Astrocyte (in vitro differentiated cells and primary cell): ENCODE measurements at regions not wholly inside any gene's neighbourhood (a gene's known extent, or its start where the extent isn't known, plus 50 kb on each side); places are given as distances from the start of the nearest gene placed in this dataset.

Source experiments
- DNase-seq: peaks from one replicate; pipeline ENCODE4 v3.0.0-alpha.2; 2010; ENCODE audit warnings: low read depth
- FAIRE-seq: peaks from 2 replicates; lab custom pipeline; 2011; peaks lifted over from hg19 to GRCh38; lab: Jason Lieb, UNC
- H2AFZ ChIP-seq: 2 replicates; pipeline ENCODE4 v1.6.0; 2012; ENCODE audit warnings: low read depth, low read length, inconsistent platforms
- H3K27ac ChIP-seq: 2 replicates; pipeline ENCODE4 v1.5.1; 2011; ENCODE audit warnings: low read depth, low read length, inconsistent platforms
- H3K27me3 ChIP-seq: 2 replicates; pipeline ENCODE4 v1.6.0; 2011; ENCODE audit warnings: low read length, inconsistent platforms; ENCODE audit not compliant: insufficient read depth
- H3K36me3 ChIP-seq: 2 replicates; pipeline ENCODE4 v1.5.1; 2011; ENCODE audit warnings: low read length, inconsistent platforms; ENCODE audit not compliant: insufficient read depth
- H3K4me1 ChIP-seq: 2 replicates; pipeline ENCODE4 v1.5.1; 2011; ENCODE audit warnings: low read length, inconsistent platforms; ENCODE audit not compliant: insufficient read depth
- H3K4me2 ChIP-seq: 2 replicates; pipeline ENCODE4 v1.6.0; 2012; ENCODE audit warnings: low read length, inconsistent platforms
- H3K4me3 ChIP-seq: 2 replicates; pipeline ENCODE4 v1.5.1; 2011; ENCODE audit warnings: low read depth, mild to moderate bottlenecking, low read length, inconsistent platforms; ENCODE audit not compliant: insufficient read depth
- H3K79me2 ChIP-seq: 2 replicates; pipeline ENCODE4 v1.6.0; 2012; ENCODE audit warnings: mild to moderate bottlenecking, low read length, inconsistent platforms; ENCODE audit not compliant: insufficient read depth
- H3K9ac ChIP-seq: 2 replicates; pipeline ENCODE4 v1.6.0; 2012; ENCODE audit warnings: mild to moderate bottlenecking, low read length, inconsistent platforms
- H3K9me3 ChIP-seq: 2 replicates; pipeline ENCODE4 v1.5.1; 2012; ENCODE audit warnings: low read depth, mild to moderate bottlenecking, low read length, inconsistent platforms; ENCODE audit not compliant: insufficient read depth
- H4K20me1 ChIP-seq: 2 replicates; pipeline ENCODE4 v1.6.0; 2012; ENCODE audit warnings: low read length, inconsistent platforms; ENCODE audit not compliant: insufficient read depth
- H3K27ac Mint-ChIP-seq: one replicate; pipeline ENCODE4 v1.8.0; 2021; ENCODE audit warnings: mild to moderate bottlenecking, mixed read lengths; ENCODE audit not compliant: unreplicated experiment
- H3K27me3 Mint-ChIP-seq: one replicate; pipeline ENCODE4 v1.8.0; 2021; ENCODE audit warnings: low read depth, mixed read lengths; ENCODE audit not compliant: unreplicated experiment
- H3K36me3 Mint-ChIP-seq: one replicate; pipeline ENCODE4 v1.8.0; 2021; ENCODE audit warnings: low read depth, mixed read lengths; ENCODE audit not compliant: unreplicated experiment
- H3K4me1 Mint-ChIP-seq: one replicate; pipeline ENCODE4 v1.8.0; 2021; ENCODE audit warnings: low read depth, mixed read lengths; ENCODE audit not compliant: unreplicated experiment
- H3K4me3 Mint-ChIP-seq: one replicate; pipeline ENCODE4 v1.8.0; 2021; ENCODE audit warnings: mild to moderate bottlenecking, moderate library complexity, mixed read lengths; ENCODE audit not compliant: unreplicated experiment
- H3K9me3 Mint-ChIP-seq: one replicate; pipeline ENCODE4 v1.8.0; 2021; ENCODE audit warnings: mild to moderate bottlenecking, mixed read lengths; ENCODE audit not compliant: unreplicated experiment
- CTCF ChIP-seq: IDR thresholded peaks from 2 replicates; pipeline ENCODE4 v1.5.1; 2011; ENCODE audit warnings: low read depth, mild to moderate bottlenecking, inconsistent platforms, low read length, moderate library complexity; ENCODE audit not compliant: insufficient read depth
- EZH2 ChIP-seq: IDR thresholded peaks from 2 replicates; pipeline ENCODE4 v1.6.1; 2012; ENCODE audit warnings: mild to moderate bottlenecking, low read length, inconsistent platforms; ENCODE audit not compliant: insufficient read depth

DNA sequence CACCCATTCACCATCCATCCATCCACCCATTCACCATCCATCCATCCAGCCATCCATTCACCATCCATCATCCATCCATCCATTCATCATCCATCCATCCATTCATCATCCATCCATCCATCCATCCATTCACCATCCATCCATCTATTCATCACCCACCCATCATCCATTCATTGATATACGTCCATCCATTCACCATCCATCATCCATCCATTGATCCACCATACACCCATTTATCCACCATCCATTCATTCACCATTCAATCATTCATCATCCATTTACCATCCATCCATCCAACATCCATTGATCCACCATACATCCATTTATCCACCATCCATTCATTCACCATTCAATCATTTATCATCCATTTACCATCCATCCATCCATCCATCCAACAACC, 111.7 kb downstream of the ABCC12 start:
- FAIRE-seq (no peak), DNase-seq (no peak)
- H3K79me2 ChIP-seq: no peaks in the 10 kb centered on the region
- Mint-ChIP-seq H3K36me3 (no peaks in the 10 kb centered on the region), H3K4me1 (no peaks in the 10 kb centered on the region), H3K27ac (no peak overlapping the region), H3K27me3 (peaks cover 13% of the 10 kb centered on the region), H3K4me3 (no peak overlapping the region), H3K9me3 (no peaks in the 10 kb centered on the region)
- TF ChIP-seq CTCF (no peak), EZH2 (no peak)
- H3K4me2 ChIP-seq: no peak overlapping the region
- no peak overlapping the region for H2AFZ ChIP-seq
- no peaks in the 10 kb centered on the region for H3K9me3 ChIP-seq
- H4K20me1 ChIP-seq: no peaks in the 10 kb centered on the region
- peaks cover 10% of the 10 kb centered on the region for H3K27me3 ChIP-seq
- no peak overlapping the region for H3K9ac ChIP-seq
- no peak overlapping the region for H3K4me3 ChIP-seq
- H3K27ac ChIP-seq: no peak overlapping the region
- H3K36me3 ChIP-seq: no peaks in the 10 kb centered on the region
- no peaks in the 10 kb centered on the region for H3K4me1 ChIP-seq

GRCh38 chr16:48041981-48042421, 113.8 kb downstream of the ABCC12 start:
- FAIRE-seq (no peak), DNase-seq (no peak)
- Histone ChIP-seq H3K4me3 (no peak overlapping the region), H2AFZ (no peak overlapping the region), H3K79me2 (no peaks in the 10 kb centered on the region), H3K9ac (no peak overlapping the region), H3K36me3 (no peaks in the 10 kb centered on the region), H3K4me2 (no peak overlapping the region), H3K9me3 (no peaks in the 10 kb centered on the region), H4K20me1 (no peaks in the 10 kb centered on the region), H3K27ac (no peak overlapping the region), H3K27me3 (peaks cover 2% of the 10 kb centered on the region), H3K4me1 (no peaks in the 10 kb centered on the region)
- Mint-ChIP-seq H3K36me3 (no peaks in the 10 kb centered on the region), H3K4me3 (no peak overlapping the region), H3K4me1 (no peaks in the 10 kb centered on the region), H3K27ac (no peak overlapping the region), H3K27me3 (peaks cover 1% of the 10 kb centered on the region), H3K9me3 (no peaks in the 10 kb centered on the region)
- TF ChIP-seq CTCF (no peak), EZH2 (no peak)

DNA sequence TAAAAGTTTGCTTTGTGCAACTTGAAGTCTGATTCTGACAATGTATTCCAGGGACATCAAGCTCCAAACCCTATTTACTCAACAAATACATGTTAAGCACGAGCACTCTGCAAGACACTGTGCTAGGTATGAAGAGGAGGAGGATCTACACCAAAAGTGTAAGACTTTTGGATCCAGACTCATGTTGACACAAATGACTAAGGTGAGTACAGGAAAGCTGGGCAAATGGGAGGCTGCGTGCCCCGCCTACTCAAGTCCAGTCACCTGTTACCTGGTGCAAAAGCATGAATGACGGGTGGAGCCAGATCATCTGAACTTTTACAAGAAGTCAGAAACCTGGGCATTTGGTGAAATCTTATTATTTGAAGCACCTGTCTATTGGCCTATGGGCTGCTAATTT, 120.7 kb downstream of the ABCC12 start:
- no peaks in the 10 kb centered on the region for H3K4me1 Mint-ChIP-seq
- Histone ChIP-seq H3K4me1 (no peaks in the 10 kb centered on the region), H3K79me2 (no peaks in the 10 kb centered on the region), H3K9me3 (no peaks in the 10 kb centered on the region), H3K9ac (no peak overlapping the region), H3K36me3 (no peaks in the 10 kb centered on the region), H2AFZ (no peak overlapping the region), H3K4me2 (no peak overlapping the region), H3K27ac (no peak overlapping the region), H3K4me3 (no peak overlapping the region), H3K27me3 (no peaks in the 10 kb centered on the region), H4K20me1 (no peaks in the 10 kb centered on the region)
- no peak overlapping the region for H3K4me3 Mint-ChIP-seq
- no peak overlapping the region for H3K27ac Mint-ChIP-seq
- DNase-seq (no peak), FAIRE-seq (no peak)
- TF ChIP-seq EZH2 (no peak), CTCF (no peak)
- H3K36me3 Mint-ChIP-seq: no peaks in the 10 kb centered on the region
- peaks cover 2% of the 10 kb centered on the region for H3K9me3 Mint-ChIP-seq
- peaks cover 8% of the 10 kb centered on the region for H3K27me3 Mint-ChIP-seq
